Caco-2 (cell line): ENCODE measurements at regions not wholly inside any gene's neighbourhood (a gene's known extent, or its start where the extent isn't known, plus 50 kb on each side); places are given as distances from the start of the nearest gene placed in this dataset.

ENCODE experiments used
- BruUV-seq: library from RNA; stranded (reverse); fragments of 400-500 nt; replicated peaks from 2 replicates; lab custom pipeline; 2021; lab: Mats Ljungman, UMichigan
- CTCF ChIA-PET: fragments of 300-600 bp; sonication (Branson Sonifier 250); formaldehyde crosslinking; loops from one replicate; lab custom pipeline; 2022; ENCODE audit warnings: antibody characterized with exemption; lab: Charles Lee
- POLR2A ChIA-PET: fragments of 300-600 bp; sonication (Branson Sonifier 250); formaldehyde crosslinking; loops from one replicate; lab custom pipeline; 2022; ENCODE audit warnings: antibody characterized with exemption; lab: Charles Lee
- DNase-seq, 2 experiments: peaks; one replicate each; pipeline versions ENCODE4 v3.0.0 to v3.0.0-alpha.2; 2020 to 2022
- H3K27me3 ChIP-seq: replicated peaks from 2 replicates; pipeline ENCODE4 v1.6.0; 2011; ENCODE audit warnings: low read length; ENCODE audit not compliant: control insufficient read depth, insufficient read depth
- H3K36me3 ChIP-seq: 2 replicates; pipeline ENCODE4 v1.5.1; 2011; ENCODE audit warnings: low read length; ENCODE audit not compliant: control insufficient read depth, insufficient read depth
- H3K4me1 ChIP-seq: fragments of 250-450 bp; sonication (Bioruptor Pico); 2 replicates; pipeline ENCODE4 v1.5.1; 2020; ENCODE audit warnings: mild to moderate bottlenecking
- H3K4me3 ChIP-seq: 2 replicates; pipeline ENCODE4 v1.5.1; 2011; ENCODE audit warnings: low read depth, mild to moderate bottlenecking, control low read depth, low read length
- H3K9me3 ChIP-seq: fragments of 250-450 bp; sonication (Bioruptor Pico); 2 replicates; pipeline ENCODE4 v1.5.1; 2020; ENCODE audit warnings: mild to moderate bottlenecking, moderate library complexity
- H3K27ac Mint-ChIP-seq: one replicate; pipeline ENCODE4 v1.8.0; 2022; ENCODE audit warnings: mixed read lengths; ENCODE audit not compliant: unreplicated experiment
- H3K27me3 Mint-ChIP-seq: one replicate; pipeline ENCODE4 v1.8.0; 2022; ENCODE audit warnings: mixed read lengths; ENCODE audit not compliant: insufficient read depth, unreplicated experiment
- H3K36me3 Mint-ChIP-seq: one replicate; pipeline ENCODE4 v1.8.0; 2022; ENCODE audit warnings: mild to moderate bottlenecking, mixed read lengths; ENCODE audit not compliant: insufficient read depth, unreplicated experiment
- H3K4me1 Mint-ChIP-seq: one replicate; pipeline ENCODE4 v1.8.0; 2022; ENCODE audit warnings: low read depth, mixed read lengths; ENCODE audit not compliant: unreplicated experiment
- H3K4me3 Mint-ChIP-seq: one replicate; pipeline ENCODE4 v1.8.0; 2022; ENCODE audit warnings: mild to moderate bottlenecking, moderate library complexity, mixed read lengths; ENCODE audit not compliant: unreplicated experiment
- H3K9me3 Mint-ChIP-seq: one replicate; pipeline ENCODE4 v1.8.0; 2022; ENCODE audit warnings: mixed read lengths; ENCODE audit not compliant: unreplicated experiment
- intact Hi-C: fragments of 100-400 bp; cut with micrococcal nuclease; formaldehyde crosslinking; loops from one replicate; pipeline ENCODE4 v1.10.0; 2022; ENCODE audit not compliant: unreplicated experiment
- TF ChIP-seq, protein P1 (sequence below), 2 experiments: fragments of 200-600 bp in 1 of 2; IDR thresholded peaks; 1 replicate in 1 of 2; 2 replicates in 1 of 2; pipeline versions ENCODE4 v1.5.1 to v1.8.0; 2011 to 2022; ENCODE audit warnings: antibody characterized with exemption in 1 of 2, control low read depth in 1 of 2, inconsistent platforms in 1 of 2, low read depth in 1 of 2, low read length in 1 of 2, mild to moderate bottlenecking in 1 of 2, moderate library complexity in 1 of 2; ENCODE audit not compliant: insufficient read depth in 1 of 2, severe bottlenecking in 1 of 2, unreplicated experiment in 1 of 2

DNA sequence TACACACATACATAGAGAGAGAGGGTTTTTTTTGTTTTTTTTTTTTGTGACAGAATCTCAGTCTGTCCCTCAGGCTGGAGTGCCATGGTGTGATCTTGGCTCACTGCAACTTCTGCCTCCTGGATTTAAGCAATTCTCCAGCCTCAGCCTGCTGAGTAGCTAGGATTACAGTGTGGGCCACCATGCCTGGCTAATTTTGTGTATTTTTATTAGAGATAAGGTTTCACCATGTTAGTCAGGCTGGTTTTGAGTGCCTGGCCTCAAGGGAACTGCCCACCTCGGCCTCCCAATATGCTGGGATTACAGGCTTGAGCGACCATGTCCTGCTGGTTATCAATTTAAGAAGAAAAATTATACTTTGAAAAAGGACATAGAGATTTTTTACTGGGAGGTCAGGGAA is 710.6 kb downstream of the SLC6A15 start:
- no peak for DNase-seq
- Histone ChIP-seq H3K4me3 (no peak overlapping the region), H3K27me3 (no peaks in the 10 kb centered on the region), H3K36me3 (no peaks in the 10 kb centered on the region), H3K4me1 (no peaks in the 10 kb centered on the region), H3K9me3 (no peaks in the 10 kb centered on the region)
- POLR2A ChIA-PET: no interaction called here
- no TSS peak for BruUV-seq
- TF ChIP-seq, protein P1, sequence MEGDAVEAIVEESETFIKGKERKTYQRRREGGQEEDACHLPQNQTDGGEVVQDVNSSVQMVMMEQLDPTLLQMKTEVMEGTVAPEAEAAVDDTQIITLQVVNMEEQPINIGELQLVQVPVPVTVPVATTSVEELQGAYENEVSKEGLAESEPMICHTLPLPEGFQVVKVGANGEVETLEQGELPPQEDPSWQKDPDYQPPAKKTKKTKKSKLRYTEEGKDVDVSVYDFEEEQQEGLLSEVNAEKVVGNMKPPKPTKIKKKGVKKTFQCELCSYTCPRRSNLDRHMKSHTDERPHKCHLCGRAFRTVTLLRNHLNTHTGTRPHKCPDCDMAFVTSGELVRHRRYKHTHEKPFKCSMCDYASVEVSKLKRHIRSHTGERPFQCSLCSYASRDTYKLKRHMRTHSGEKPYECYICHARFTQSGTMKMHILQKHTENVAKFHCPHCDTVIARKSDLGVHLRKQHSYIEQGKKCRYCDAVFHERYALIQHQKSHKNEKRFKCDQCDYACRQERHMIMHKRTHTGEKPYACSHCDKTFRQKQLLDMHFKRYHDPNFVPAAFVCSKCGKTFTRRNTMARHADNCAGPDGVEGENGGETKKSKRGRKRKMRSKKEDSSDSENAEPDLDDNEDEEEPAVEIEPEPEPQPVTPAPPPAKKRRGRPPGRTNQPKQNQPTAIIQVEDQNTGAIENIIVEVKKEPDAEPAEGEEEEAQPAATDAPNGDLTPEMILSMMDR (IDR thresholded peaks at IDR 0.05; ENCODE audit: insufficient read depth in 1 of 2, low read depth in 1 of 2, low read length in 1 of 2, severe bottlenecking in 1 of 2, unreplicated experiment in 1 of 2): no peak
- H3K4me3 Mint-ChIP-seq: no peak overlapping the region
- no peaks in the 10 kb centered on the region for H3K9me3 Mint-ChIP-seq
- CTCF ChIA-PET: no interaction called here
- no peaks in the 10 kb centered on the region for H3K4me1 Mint-ChIP-seq
- no peak overlapping the region for H3K27ac Mint-ChIP-seq
- no peaks in the 10 kb centered on the region for H3K27me3 Mint-ChIP-seq
- intact Hi-C loops: no loop called here
- H3K36me3 Mint-ChIP-seq: no peaks in the 10 kb centered on the region

GRCh38 chr12:84198294-84198946 is 714.2 kb downstream of the SLC6A15 start:
- intact Hi-C loops: no loop called here
- no peaks in the 10 kb centered on the region for H3K27me3 ChIP-seq
- TF ChIP-seq, protein P1 (IDR thresholded peaks at IDR 0.05; ENCODE audit: insufficient read depth in 1 of 2, low read depth in 1 of 2, low read length in 1 of 2, severe bottlenecking in 1 of 2, unreplicated experiment in 1 of 2): no peak
- no peaks in the 10 kb centered on the region for H3K4me1 ChIP-seq
- no TSS peak for BruUV-seq
- Mint-ChIP-seq H3K4me3 (no peak overlapping the region), H3K36me3 (no peaks in the 10 kb centered on the region), H3K27me3 (no peaks in the 10 kb centered on the region), H3K9me3 (peaks cover 9% of the 10 kb centered on the region), H3K27ac (no peak overlapping the region), H3K4me1 (no peaks in the 10 kb centered on the region)
- DNase-seq: no peak
- ChIA-PET POLR2A (no interaction called here), CTCF (no interaction called here)
- H3K4me3 ChIP-seq: no peak overlapping the region
- no peaks in the 10 kb centered on the region for H3K36me3 ChIP-seq
- H3K9me3 ChIP-seq: no peaks in the 10 kb centered on the region

- POLR2A ChIA-PET: no interaction called here
- Mint-ChIP-seq H3K4me1 (no peaks in the 10 kb centered on the region), H3K9me3 (peaks cover 9% of the 10 kb centered on the region), H3K27me3 (no peaks in the 10 kb centered on the region), H3K27ac (no peak overlapping the region), H3K36me3 (no peaks in the 10 kb centered on the region), H3K4me3 (no peak overlapping the region)
- no peak for DNase-seq
- Histone ChIP-seq H3K36me3 (no peaks in the 10 kb centered on the region), H3K27me3 (no peaks in the 10 kb centered on the region), H3K4me3 (no peak overlapping the region), H3K9me3 (no peaks in the 10 kb centered on the region), H3K4me1 (no peaks in the 10 kb centered on the region)
- intact Hi-C loops: no loop called here
- TF ChIP-seq, protein P1 (IDR thresholded peaks at IDR 0.05; ENCODE audit: insufficient read depth in 1 of 2, low read depth in 1 of 2, low read length in 1 of 2, severe bottlenecking in 1 of 2, unreplicated experiment in 1 of 2): no peak
- CTCF ChIA-PET: no interaction called here
- no TSS peak for BruUV-seq
Measured at GRCh38 chr12:84191779-84192178, 720.8 kb downstream of the SLC6A15 start.
